NCI-H1417 treated with DMSO at 0.1 percent for 48 hours (cell line): ENCODE measurements at regions not wholly inside any gene's neighbourhood (a gene's known extent, or its start where the extent isn't known, plus 50 kb on each side); places are given as distances from the start of the nearest gene placed in this dataset.
"Not testable (repeated sequence)": the region's sequence is repeated elsewhere in the genome, so short reads cannot be mapped to it uniquely, and the experiment has no call there.

ENCODE experiments used
- DNase-seq: peaks from one replicate; lab custom pipeline; 2025; lab: John Stamatoyannopoulos, UW

GRCh38 chr2:186181625-186182024 is 304.4 kb upstream of the ZC3H15 start:
- DNase-seq: no peak

- DNase-seq: not testable (repeated sequence)
Measured at GRCh38 chr2:186182366-186182765, 303.7 kb upstream of the ZC3H15 start.

GRCh38 chr2:186183406-186183805 is 302.7 kb upstream of the ZC3H15 start:
- no peak for DNase-seq

GRCh38 chr2:186187854-186188253 is 298.2 kb upstream of the ZC3H15 start:
- no peak for DNase-seq

GRCh38 chr2:186189816-186190215 is 296.2 kb upstream of the ZC3H15 start:
- no peak for DNase-seq

- no peak for DNase-seq
Measured at GRCh38 chr2:186195696-186196095, 290.4 kb upstream of the ZC3H15 start.

DNA sequence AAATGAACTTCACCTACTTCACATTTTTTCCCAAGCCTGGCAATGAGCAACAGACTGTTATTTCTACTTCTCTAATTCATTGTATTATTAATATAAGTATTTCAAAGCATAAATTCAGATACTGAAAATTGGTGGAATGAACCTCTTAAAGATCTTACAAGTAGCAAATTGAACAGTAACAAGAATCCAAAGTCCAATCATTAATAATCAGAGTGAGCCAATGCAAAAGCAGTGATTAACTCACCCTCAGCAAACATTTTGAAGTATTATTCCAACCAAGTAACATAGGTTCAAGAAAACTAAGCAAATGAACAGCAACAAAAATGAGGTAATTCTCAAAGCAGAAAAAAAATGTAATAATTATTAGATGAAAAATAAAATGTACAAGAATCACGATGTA is 288.1 kb upstream of the ZC3H15 start:
- no peak for DNase-seq

- DNase-seq: no peak
Measured at GRCh38 chr2:186199029-186199428, 287.0 kb upstream of the ZC3H15 start.

- no peak for DNase-seq
Measured at GRCh38 chr2:186201371-186201770, 284.7 kb upstream of the ZC3H15 start.

- DNase-seq: no peak
Measured at GRCh38 chr2:186205254-186205911, 280.7 kb upstream of the ZC3H15 start.

DNA sequence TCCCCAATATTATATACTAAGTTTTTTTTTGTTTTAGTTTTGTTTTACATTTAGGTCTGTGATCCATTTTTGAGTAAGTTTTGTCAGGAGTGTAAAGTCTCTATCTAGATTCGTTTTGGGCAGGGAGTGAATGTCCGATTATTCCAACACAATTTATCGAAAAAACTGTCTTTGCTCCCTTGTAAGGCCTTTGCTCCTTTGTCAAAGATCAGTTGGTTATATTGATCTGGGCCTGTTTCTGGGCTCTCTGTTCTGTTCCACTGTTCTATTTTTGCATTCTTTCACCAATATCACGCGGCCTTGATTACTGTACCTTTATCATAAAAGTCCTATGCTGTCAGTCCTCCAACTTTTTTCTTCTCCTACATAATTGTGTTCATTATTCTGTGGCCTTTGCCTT is 276.5 kb upstream of the ZC3H15 start:
- no peak for DNase-seq

DNA sequence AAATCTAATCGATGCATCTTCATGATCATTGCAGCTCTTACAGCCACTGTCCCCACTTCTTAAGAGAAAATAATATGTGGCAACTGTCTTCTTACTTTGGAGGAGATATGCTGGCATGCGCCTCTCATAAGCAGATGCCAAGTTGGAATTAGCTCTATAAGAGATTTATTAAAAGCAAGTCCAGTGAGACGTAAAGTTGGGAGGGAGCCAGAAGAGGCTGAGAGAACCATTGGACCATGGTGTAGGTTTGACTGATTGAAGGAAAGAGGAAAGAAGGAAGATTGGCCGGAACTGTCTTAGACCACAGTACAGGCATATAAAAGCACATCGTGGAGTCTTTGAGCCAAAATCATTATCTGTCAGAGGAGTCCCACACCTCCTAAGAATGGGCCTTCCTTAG is 265.7 kb upstream of the ZC3H15 start:
- DNase-seq: no peak

DNA sequence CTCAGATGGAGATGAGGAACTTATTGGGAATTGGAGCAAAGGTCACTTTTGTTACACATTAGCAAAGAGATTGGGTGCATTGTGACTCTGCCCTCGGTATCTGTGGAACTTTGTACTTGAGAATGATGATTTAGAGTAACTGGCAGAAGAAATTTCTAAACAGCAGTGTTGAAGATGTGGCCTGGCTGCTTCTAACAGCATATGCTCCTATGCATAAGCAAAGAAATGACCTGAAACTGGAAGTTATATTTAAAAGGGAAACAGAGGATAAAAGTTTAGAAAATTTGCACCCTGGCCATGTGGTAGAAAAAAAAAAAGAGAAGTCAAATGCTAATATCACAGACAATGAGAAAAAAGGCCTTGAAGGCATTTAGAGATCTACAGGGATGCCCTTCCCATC is 256.8 kb upstream of the ZC3H15 start:
- no peak for DNase-seq

DNA sequence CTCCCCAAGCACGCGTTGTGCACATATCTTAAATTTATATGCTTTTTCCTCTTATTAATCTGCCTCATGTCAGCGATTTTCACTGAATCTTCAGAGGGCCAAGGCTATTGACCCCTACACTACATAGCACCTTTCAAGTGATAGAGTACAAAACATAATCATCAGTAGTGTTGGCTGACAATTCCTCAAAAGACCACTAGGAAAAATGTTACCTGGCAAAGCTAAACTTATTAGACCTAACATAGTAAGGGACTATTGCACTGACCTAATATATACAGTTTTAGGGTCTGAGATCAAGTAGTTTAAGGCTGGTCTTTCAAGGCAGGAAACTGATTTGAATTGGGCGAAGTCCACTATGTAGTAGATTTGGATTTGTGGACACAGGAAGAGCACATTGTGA is 244.2 kb upstream of the ZC3H15 start:
- DNase-seq: no peak

- no peak for DNase-seq
Measured at GRCh38 chr2:186254759-186255158, 231.3 kb upstream of the ZC3H15 start.

GRCh38 chr2:186255823-186256222 is 230.2 kb upstream of the ZC3H15 start:
- no peak for DNase-seq

- DNase-seq: peak; percentile 7
Measured at GRCh38 chr2:186256540-186256939, 229.5 kb upstream of the ZC3H15 start.

DNA sequence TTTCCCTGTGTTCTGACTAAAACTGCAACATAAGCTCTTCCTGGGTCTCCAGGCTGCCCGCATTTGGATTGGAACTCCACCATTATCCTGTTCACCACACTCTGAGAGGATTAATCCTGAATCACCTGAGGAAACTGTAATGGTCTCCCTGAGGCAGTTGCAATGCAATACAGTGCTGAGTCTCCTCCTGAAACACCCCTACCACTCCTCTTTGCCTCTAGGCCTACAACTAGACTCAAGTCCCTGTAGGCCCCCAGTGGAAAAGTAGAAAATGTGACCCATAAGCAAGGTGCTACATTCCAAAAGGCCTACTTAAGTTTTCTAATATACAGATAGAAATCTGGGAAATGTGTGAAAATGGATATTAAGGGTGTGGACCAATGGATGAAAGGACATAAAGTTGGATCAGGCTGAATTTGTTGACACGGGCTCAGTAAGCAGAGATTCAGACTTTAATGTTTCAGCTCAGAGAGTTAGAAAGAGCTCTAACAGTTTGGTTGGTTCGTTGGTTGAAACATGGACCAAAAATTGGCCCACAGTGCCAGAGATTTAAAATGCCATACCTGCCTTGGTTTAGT is 222.3 kb upstream of the ZC3H15 start:
- DNase-seq: no peak

DNA sequence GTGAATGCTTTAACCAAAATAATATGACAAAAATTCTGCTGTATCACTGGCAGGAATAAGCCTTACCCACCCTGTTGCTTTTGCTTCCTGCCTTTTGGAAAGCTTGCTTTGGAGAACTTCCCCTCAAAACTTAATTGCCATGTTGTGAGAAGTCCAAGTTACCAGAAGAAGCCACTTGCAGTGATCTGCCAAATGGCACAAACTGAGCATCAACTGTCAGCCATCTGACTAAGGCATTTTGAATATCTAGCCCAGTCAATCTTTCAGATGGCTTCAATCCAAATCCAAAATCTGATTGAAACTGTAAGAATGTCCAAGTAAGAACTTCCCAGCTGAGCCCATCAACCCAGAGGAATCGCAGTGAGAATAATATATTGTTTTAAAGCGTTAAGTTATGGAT is 216.5 kb upstream of the ZC3H15 start:
- no peak for DNase-seq

DNA sequence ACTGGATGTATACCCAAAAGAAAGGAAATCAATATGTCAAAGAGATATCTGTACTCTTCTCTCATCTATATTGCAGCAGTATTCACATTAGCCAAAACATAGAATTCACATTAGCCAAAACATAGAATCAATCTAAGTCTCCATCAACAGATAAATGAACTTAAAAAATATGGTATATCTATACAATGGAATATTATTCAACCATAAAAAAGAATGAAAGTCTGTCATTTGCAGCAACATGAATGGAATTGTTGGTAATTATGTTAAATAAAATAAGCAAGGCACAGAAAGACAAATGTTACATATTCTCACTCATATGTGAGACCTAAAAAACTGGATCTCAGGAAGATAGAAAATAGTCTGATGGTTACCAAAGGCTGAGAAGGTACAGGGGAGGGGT is 212.1 kb upstream of the ZC3H15 start:
- no peak for DNase-seq

GRCh38 chr2:186274936-186275575 is 211.0 kb upstream of the ZC3H15 start:
- DNase-seq: no peak

DNA sequence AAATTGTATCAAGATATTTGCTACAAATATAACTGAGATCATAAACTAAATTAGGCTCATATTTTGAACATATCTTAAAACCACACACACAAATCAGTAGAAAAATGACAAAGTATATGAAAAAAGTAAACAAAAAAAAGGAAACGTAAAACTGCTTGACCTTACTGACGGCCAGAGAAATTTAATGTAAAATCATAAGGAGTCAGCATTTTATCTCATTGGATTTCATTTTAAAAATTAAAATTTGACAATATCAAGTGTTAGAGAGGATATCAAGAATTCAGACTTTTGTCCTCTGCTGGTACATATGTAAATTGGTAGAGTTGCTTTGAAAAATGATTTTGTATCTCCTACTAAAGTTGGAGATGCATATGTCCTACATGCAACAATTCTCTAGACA is 209.2 kb upstream of the ZC3H15 start:
- no peak for DNase-seq

DNA sequence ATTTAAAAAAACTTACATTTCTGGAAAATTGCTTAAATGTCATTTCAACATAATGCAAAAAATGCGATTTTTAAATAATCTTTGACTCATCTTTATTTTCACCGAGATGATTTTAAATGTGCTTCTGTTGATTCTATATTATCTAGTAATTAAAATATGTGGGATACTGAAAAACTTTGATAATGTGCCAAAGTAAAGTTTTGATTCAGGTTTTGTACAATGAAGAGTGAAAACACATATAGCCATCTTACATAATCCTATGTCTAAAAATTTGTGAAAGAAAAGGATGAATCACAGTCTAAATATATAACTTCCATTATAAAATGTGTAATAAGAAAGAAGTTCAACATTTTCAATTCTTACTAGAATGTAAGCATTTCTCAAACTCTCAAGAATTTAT is 204.3 kb upstream of the ZC3H15 start:
- no peak for DNase-seq
